GM06990 (cell line): ENCODE measurements at regions not wholly inside any gene's neighbourhood (a gene's known extent, or its start where the extent isn't known, plus 50 kb on each side); places are given as distances from the start of the nearest gene placed in this dataset.

Experiments
- DNase-seq: peaks from one replicate; pipeline ENCODE4 v3.0.0-alpha.2; 2011; ENCODE audit not compliant: insufficient read length; ENCODE audit errors: extremely low read depth
- H3K27me3 ChIP-seq: replicated peaks from 2 replicates; pipeline ENCODE4 v1.6.0; 2011; ENCODE audit warnings: low read length; ENCODE audit not compliant: control insufficient read depth, insufficient read depth
- H3K36me3 ChIP-seq: 2 replicates; pipeline ENCODE4 v1.5.1; 2011; ENCODE audit warnings: low read length; ENCODE audit not compliant: control insufficient read depth, insufficient read depth
- H3K4me3 ChIP-seq: replicated peaks from 2 replicates; pipeline ENCODE4 v1.5.1; 2011; ENCODE audit warnings: low read depth, mild to moderate bottlenecking, control low read depth, low read length
- CTCF ChIP-seq: IDR thresholded peaks from 2 replicates; pipeline ENCODE4 v1.5.1; 2011; ENCODE audit warnings: low read length, control low read depth, mild to moderate bottlenecking, inconsistent platforms; ENCODE audit not compliant: insufficient read depth, poor library complexity, severe bottlenecking

- peak; percentile 15 for TF ChIP-seq CTCF
- DNase-seq: peak; percentile 3
Measured at GRCh38 chr10:63887023-63887589, 365.9 kb downstream of the REEP3 start.

GRCh38 chr10:63887600-63888370 lies 366.6 kb downstream of the REEP3 start:
- H3K36me3 ChIP-seq: no peaks in the 10 kb centered on the region
- DNase-seq: no peak
- H3K4me3 ChIP-seq: no peak overlapping the region
- no peaks in the 10 kb centered on the region for H3K27me3 ChIP-seq
- no peak for TF ChIP-seq CTCF

More at GRCh38 chr10:63887023-63887589, 365.9 kb downstream of the REEP3 start:
- no peaks in the 10 kb centered on the region for H3K27me3 ChIP-seq
- H3K36me3 ChIP-seq: no peaks in the 10 kb centered on the region
- H3K4me3 ChIP-seq: no peak overlapping the region

- TF ChIP-seq CTCF: no peak
- DNase-seq: no peak
- Histone ChIP-seq H3K4me3 (no peak overlapping the region), H3K36me3 (no peaks in the 10 kb centered on the region), H3K27me3 (no peaks in the 10 kb centered on the region)
Measured at GRCh38 chr10:63889803-63890202, 368.6 kb downstream of the REEP3 start.

GRCh38 chr10:63896992-63897391 lies 375.8 kb downstream of the REEP3 start:
- Histone ChIP-seq H3K27me3 (no peaks in the 10 kb centered on the region; the same call in 1 of the 2 replicates), H3K36me3 (no peaks in the 10 kb centered on the region), H3K4me3 (no peak overlapping the region)
- TF ChIP-seq CTCF: no peak
- DNase-seq: no peak

GRCh38 chr10:63899673-63900300 lies 378.6 kb downstream of the REEP3 start:
- TF ChIP-seq CTCF: no peak
- Histone ChIP-seq H3K27me3 (no peaks in the 10 kb centered on the region; the same call in 1 of the 2 replicates), H3K4me3 (no peak overlapping the region), H3K36me3 (no peaks in the 10 kb centered on the region)
- no peak for DNase-seq
